Cardiac muscle cell (in vitro differentiated cells and primary cell): ENCODE measurements at regions not wholly inside any gene's neighbourhood (a gene's known extent, or its start where the extent isn't known, plus 50 kb on each side); places are given as distances from the start of the nearest gene placed in this dataset.

Source experiments
- DNase-seq, 2 donors: peaks; one replicate each; pipeline versions ENCODE4 v3.0.0 to v3.0.0-alpha.2; 2010 to 2017; ENCODE audit warnings: low read depth in 1 of 2, low spot score in 1 of 2
- H3K27ac ChIP-seq: fragments of 200-600 bp; sonication (generic); 2 replicates; pipeline ENCODE4 v1.5.1; 2016
- H3K27me3 ChIP-seq: fragments of 200-600 bp; sonication (generic); 2 replicates; pipeline ENCODE4 v1.6.0; 2016; ENCODE audit warnings: control low read depth
- H3K36me3 ChIP-seq: fragments of 200-600 bp; sonication (generic); 2 replicates; pipeline ENCODE4 v1.5.1; 2016; ENCODE audit warnings: control low read depth
- H3K4me1 ChIP-seq: fragments of 200-600 bp; sonication (generic); 2 replicates; pipeline ENCODE4 v1.8.1; 2017; ENCODE audit warnings: low read depth, mild to moderate bottlenecking, mixed run types
- H3K4me3 ChIP-seq: fragments of 200-600 bp; sonication (generic); 2 replicates; pipeline ENCODE4 v1.5.1; 2016; ENCODE audit warnings: mild to moderate bottlenecking
- H3K9me3 ChIP-seq: fragments of 200-600 bp; sonication (generic); 2 replicates; pipeline ENCODE4 v1.5.1; 2017; ENCODE audit warnings: low read depth, mild to moderate bottlenecking, control low read depth
- TF ChIP-seq, protein P1 (sequence below): IDR thresholded peaks from 2 replicates; pipeline ENCODE4 v1.5.1; 2012; ENCODE audit warnings: low read depth, mild to moderate bottlenecking, low read length

DNA sequence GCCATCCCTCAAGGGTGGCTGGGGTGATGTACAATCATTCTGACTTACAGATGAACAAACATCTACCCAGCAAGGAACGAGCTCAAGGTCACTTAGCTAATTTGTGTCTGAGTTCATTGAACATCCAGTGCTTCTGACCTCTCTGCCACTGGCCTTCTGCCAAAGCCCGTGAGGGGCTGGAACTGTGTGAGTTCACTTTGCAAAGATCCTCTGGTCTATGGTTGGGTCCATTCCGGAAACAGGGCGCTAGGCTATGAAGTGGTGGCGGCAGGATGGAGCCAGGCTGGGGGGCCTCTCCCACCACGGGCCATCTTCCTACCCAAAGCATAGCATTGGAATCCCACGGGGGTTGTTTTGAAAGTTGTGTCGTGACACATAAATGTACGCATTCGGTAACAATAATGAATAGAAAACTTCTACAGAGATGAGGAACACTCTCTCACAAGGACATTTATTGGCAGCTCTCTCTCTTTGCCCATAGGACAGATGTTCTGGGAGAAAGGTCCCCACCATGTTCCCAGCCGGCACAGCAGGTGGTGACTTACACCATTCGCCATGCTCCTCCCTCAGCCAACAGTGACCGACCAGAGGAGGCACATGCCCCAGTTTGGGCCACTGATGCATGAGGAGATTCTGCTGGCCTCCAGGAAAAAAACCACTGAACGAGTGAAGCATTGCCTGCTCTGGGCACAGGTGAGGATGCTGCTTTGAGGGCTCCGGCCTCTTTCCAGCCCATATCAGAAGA is 214.7 kb upstream of the CHRNA7 start:
- no peaks in the 10 kb centered on the region for H3K9me3 ChIP-seq

GRCh38 chr15:31822463-31822862 is 207.9 kb upstream of the CHRNA7 start:
- H3K36me3 ChIP-seq, result no peaks in the 10 kb centered on the region
- TF ChIP-seq, protein P1, sequence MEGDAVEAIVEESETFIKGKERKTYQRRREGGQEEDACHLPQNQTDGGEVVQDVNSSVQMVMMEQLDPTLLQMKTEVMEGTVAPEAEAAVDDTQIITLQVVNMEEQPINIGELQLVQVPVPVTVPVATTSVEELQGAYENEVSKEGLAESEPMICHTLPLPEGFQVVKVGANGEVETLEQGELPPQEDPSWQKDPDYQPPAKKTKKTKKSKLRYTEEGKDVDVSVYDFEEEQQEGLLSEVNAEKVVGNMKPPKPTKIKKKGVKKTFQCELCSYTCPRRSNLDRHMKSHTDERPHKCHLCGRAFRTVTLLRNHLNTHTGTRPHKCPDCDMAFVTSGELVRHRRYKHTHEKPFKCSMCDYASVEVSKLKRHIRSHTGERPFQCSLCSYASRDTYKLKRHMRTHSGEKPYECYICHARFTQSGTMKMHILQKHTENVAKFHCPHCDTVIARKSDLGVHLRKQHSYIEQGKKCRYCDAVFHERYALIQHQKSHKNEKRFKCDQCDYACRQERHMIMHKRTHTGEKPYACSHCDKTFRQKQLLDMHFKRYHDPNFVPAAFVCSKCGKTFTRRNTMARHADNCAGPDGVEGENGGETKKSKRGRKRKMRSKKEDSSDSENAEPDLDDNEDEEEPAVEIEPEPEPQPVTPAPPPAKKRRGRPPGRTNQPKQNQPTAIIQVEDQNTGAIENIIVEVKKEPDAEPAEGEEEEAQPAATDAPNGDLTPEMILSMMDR, result no peak
- DNase-seq, result no peak

More for the DNA sequence above, 214.7 kb upstream of the CHRNA7 start:
- no peak for DNase-seq
- Histone ChIP-seq H3K27ac (no peak overlapping the region), H3K4me3 (no peak overlapping the region), H3K4me1 (no peaks in the 10 kb centered on the region), H3K36me3 (no peaks in the 10 kb centered on the region), H3K27me3 (no peaks in the 10 kb centered on the region)
- TF ChIP-seq, protein P1, result no peak

GRCh38 chr15:31824024-31824423 is 206.3 kb upstream of the CHRNA7 start:
- no peaks in the 10 kb centered on the region for H3K4me1 ChIP-seq
- TF ChIP-seq, protein P1, result no peak
- DNase-seq, result no peak
- no peak overlapping the region for H3K4me3 ChIP-seq
- H3K9me3 ChIP-seq, result no peaks in the 10 kb centered on the region
- no peak overlapping the region for H3K27ac ChIP-seq
- H3K27me3 ChIP-seq, result no peaks in the 10 kb centered on the region
- no peaks in the 10 kb centered on the region for H3K36me3 ChIP-seq

More at GRCh38 chr15:31822463-31822862, 207.9 kb upstream of the CHRNA7 start:
- H3K9me3 ChIP-seq, result no peaks in the 10 kb centered on the region
- no peaks in the 10 kb centered on the region for H3K4me1 ChIP-seq
- H3K27me3 ChIP-seq, result no peaks in the 10 kb centered on the region
- no peak overlapping the region for H3K27ac ChIP-seq
- H3K4me3 ChIP-seq, result no peak overlapping the region

GRCh38 chr15:31828594-31828993 is 201.7 kb upstream of the CHRNA7 start:
- Histone ChIP-seq H3K4me3 (no peak overlapping the region), H3K4me1 (no peaks in the 10 kb centered on the region), H3K27ac (no peak overlapping the region), H3K27me3 (no peaks in the 10 kb centered on the region), H3K9me3 (no peaks in the 10 kb centered on the region), H3K36me3 (no peaks in the 10 kb centered on the region)
- TF ChIP-seq, protein P1, result no peak
- DNase-seq, result no peak

DNA sequence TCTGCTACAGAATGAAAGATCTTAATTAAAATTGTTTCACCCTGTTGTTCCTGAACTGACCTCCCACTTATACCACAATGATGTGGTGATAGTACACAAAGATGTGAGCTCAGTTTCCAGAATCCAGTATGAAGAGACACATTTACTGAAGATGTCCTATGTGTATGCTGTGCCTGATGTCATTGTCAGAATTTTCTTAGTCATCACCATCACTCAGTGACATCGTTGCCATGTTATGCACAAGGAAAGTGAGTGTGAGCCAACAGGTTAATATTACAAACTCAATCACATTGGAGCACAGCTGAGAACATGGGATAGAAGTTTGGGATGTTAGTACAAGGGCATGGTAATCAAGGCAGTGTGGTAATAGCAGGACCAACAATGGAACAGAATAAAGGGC is 199.7 kb upstream of the CHRNA7 start:
- H3K27me3 ChIP-seq, result no peaks in the 10 kb centered on the region
- H3K4me3 ChIP-seq, result no peak overlapping the region
- no peak overlapping the region for H3K27ac ChIP-seq
- H3K4me1 ChIP-seq, result no peaks in the 10 kb centered on the region
- no peaks in the 10 kb centered on the region for H3K9me3 ChIP-seq
- no peak for DNase-seq
- TF ChIP-seq, protein P1, result no peak
- no peaks in the 10 kb centered on the region for H3K36me3 ChIP-seq
